HepG2 (cell line): ENCODE measurements at regions not wholly inside any gene's neighbourhood (a gene's known extent, or its start where the extent isn't known, plus 50 kb on each side); places are given as distances from the start of the nearest gene placed in this dataset.

ENCODE experiments used
- BORCS8-MEF2B ChIP-seq: sonication (generic); formaldehyde crosslinking; IDR thresholded peaks from 2 replicates; pipeline ENCODE4 v1.8.0; 2022; ENCODE audit warnings: mild to moderate bottlenecking, missing genetic modification reagents
- FOXO1 ChIP-seq: sonication (generic); formaldehyde crosslinking; IDR thresholded peaks from 2 replicates; pipeline ENCODE4 v1.4.0; 2020; ENCODE audit warnings: missing genetic modification reagents
- IKZF1 ChIP-seq: fragments of 450-650 bp; IDR thresholded peaks from 2 replicates; pipeline ENCODE4 v1.7.1; 2016
- KMT2A ChIP-seq: sonication (generic); formaldehyde crosslinking; IDR thresholded peaks from 2 replicates; pipeline ENCODE4 v1.4.0; 2020; ENCODE audit warnings: missing genetic modification reagents
- RCOR2 ChIP-seq: IDR thresholded peaks from 2 replicates; pipeline ENCODE4 v1.6.1; 2016; ENCODE audit warnings: missing biosample characterization, missing genetic modification reagents
- SAP130 ChIP-seq: IDR thresholded peaks from 2 replicates; pipeline ENCODE4 v1.6.1; 2016; ENCODE audit warnings: low read depth
- SIX4 ChIP-seq: sonication (generic); formaldehyde crosslinking; IDR thresholded peaks from 2 replicates; pipeline ENCODE4 v1.4.0; 2020; ENCODE audit warnings: missing genetic modification reagents
- YEATS2 ChIP-seq: sonication (generic); formaldehyde crosslinking; IDR thresholded peaks from 2 replicates; pipeline ENCODE4 v1.4.0; 2020; ENCODE audit warnings: missing genetic modification reagents, borderline replicate concordance
- ZNF335 ChIP-seq: sonication (generic); formaldehyde crosslinking; IDR thresholded peaks from 2 replicates; pipeline ENCODE4 v1.4.0; 2020; ENCODE audit warnings: missing genetic modification reagents
- ZNF383 ChIP-seq: sonication (generic); formaldehyde crosslinking; IDR thresholded peaks from 2 replicates; pipeline ENCODE4 v1.4.0; 2020; ENCODE audit warnings: missing genetic modification reagents, mild to moderate bottlenecking, borderline replicate concordance
- TF ChIP-seq, protein P1 (sequence below): sonication (generic); formaldehyde crosslinking; IDR thresholded peaks from 2 replicates; pipeline ENCODE4 v1.5.0; 2020; ENCODE audit warnings: mild to moderate bottlenecking, missing genetic modification reagents, borderline replicate concordance
- TF ChIP-seq, protein P2 (sequence below): sonication (generic); formaldehyde crosslinking; IDR thresholded peaks from 2 replicates; pipeline ENCODE4 v1.5.1; 2020; ENCODE audit warnings: missing genetic modification reagents, mild to moderate bottlenecking, borderline replicate concordance
- TF ChIP-seq, protein P3 (sequence below): sonication (generic); formaldehyde crosslinking; IDR thresholded peaks from 2 replicates; pipeline ENCODE4 v1.5.0; 2020; ENCODE audit warnings: mild to moderate bottlenecking, missing genetic modification reagents, moderate library complexity
- TF ChIP-seq, protein P4 (sequence below): sonication (generic); formaldehyde crosslinking; IDR thresholded peaks from 2 replicates; pipeline ENCODE4 v1.4.0; 2020; ENCODE audit warnings: missing genetic modification reagents
- TF ChIP-seq, protein P5 (sequence below): IDR thresholded peaks from 2 replicates; pipeline ENCODE4 v1.6.1; 2016; ENCODE audit warnings: mild to moderate bottlenecking

DNA sequence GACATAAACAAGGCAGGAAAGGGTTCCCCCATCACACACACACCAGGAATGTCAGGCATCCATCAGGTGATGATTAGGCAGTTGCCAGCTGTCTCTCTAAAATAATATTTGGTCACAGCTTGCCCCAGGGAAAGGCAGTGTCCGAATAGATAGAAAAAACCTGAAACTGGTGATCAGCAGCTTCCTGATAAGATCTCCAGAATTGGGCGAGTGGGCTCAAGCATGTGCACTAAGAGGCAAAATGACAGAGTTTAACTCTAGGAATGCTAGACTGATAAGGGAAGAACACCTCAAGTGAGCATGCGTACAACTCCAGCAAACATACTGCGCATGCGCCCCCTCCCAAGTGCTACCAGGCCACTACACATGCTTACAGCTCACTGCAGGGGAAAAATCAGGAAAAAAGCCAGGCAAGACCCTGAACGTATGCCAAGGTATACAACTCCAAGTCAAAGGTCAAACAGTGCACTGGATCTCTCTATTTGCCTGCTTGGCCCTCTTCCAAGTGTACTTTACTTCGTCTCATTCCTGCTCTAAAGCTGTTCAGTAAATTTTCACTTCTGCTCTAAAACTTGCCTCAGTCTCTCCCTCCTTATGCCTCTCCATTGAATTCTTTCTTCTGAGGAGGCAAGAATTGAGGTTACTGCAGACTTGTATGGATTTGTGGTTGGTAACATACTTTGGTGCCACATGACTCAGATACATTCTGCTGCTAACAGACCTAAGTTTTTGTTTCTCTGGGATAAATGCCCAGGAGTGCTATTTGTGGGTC, 73.5 kb upstream of the VASH1 start (continued):
- TF ChIP-seq, protein P1, sequence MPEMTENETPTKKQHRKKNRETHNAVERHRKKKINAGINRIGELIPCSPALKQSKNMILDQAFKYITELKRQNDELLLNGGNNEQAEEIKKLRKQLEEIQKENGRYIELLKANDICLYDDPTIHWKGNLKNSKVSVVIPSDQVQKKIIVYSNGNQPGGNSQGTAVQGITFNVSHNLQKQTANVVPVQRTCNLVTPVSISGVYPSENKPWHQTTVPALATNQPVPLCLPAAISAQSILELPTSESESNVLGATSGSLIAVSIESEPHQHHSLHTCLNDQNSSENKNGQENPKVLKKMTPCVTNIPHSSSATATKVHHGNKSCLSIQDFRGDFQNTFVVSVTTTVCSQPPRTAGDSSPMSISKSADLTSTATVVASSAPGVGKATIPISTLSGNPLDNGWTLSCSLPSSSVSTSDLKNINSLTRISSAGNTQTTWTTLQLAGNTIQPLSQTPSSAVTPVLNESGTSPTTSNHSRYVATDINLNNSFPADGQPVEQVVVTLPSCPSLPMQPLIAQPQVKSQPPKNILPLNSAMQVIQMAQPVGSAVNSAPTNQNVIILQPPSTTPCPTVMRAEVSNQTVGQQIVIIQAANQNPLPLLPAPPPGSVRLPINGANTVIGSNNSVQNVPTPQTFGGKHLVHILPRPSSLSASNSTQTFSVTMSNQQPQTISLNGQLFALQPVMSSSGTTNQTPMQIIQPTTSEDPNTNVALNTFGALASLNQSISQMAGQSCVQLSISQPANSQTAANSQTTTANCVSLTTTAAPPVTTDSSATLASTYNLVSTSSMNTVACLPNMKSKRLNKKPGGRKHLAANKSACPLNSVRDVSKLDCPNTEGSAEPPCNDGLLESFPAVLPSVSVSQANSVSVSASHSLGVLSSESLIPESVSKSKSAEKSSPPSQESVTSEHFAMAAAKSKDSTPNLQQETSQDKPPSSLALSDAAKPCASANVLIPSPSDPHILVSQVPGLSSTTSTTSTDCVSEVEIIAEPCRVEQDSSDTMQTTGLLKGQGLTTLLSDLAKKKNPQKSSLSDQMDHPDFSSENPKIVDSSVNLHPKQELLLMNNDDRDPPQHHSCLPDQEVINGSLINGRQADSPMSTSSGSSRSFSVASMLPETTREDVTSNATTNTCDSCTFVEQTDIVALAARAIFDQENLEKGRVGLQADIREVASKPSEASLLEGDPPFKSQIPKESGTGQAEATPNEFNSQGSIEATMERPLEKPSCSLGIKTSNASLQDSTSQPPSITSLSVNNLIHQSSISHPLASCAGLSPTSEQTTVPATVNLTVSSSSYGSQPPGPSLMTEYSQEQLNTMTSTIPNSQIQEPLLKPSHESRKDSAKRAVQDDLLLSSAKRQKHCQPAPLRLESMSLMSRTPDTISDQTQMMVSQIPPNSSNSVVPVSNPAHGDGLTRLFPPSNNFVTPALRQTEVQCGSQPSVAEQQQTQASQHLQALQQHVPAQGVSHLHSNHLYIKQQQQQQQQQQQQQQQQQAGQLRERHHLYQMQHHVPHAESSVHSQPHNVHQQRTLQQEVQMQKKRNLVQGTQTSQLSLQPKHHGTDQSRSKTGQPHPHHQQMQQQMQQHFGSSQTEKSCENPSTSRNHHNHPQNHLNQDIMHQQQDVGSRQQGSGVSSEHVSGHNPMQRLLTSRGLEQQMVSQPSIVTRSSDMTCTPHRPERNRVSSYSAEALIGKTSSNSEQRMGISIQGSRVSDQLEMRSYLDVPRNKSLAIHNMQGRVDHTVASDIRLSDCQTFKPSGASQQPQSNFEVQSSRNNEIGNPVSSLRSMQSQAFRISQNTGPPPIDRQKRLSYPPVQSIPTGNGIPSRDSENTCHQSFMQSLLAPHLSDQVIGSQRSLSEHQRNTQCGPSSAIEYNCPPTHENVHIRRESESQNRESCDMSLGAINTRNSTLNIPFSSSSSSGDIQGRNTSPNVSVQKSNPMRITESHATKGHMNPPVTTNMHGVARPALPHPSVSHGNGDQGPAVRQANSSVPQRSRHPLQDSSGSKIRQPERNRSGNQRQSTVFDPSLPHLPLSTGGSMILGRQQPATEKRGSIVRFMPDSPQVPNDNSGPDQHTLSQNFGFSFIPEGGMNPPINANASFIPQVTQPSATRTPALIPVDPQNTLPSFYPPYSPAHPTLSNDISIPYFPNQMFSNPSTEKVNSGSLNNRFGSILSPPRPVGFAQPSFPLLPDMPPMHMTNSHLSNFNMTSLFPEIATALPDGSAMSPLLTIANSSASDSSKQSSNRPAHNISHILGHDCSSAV (CRISPR knock-in tag): no peak
- TF ChIP-seq SIX4 (CRISPR knock-in tag) (no peak), KMT2A (CRISPR knock-in tag) (no peak), ZNF335 (CRISPR knock-in tag) (0 out of 2 replicates have a peak, but pooled peaks have one; percentile 46), BORCS8-MEF2B (CRISPR knock-in tag) (no peak), SAP130 (peak; percentile 56), IKZF1 (no peak), ZNF383 (CRISPR knock-in tag) (no peak), RCOR2 (CRISPR knock-in tag) (peak; percentile 77), YEATS2 (CRISPR knock-in tag) (0 out of 2 replicates have a peak, but pooled peaks have one; percentile 28), FOXO1 (CRISPR knock-in tag) (peak; percentile 72; the same call in 1 of the 2 replicates)
- TF ChIP-seq, protein P2, sequence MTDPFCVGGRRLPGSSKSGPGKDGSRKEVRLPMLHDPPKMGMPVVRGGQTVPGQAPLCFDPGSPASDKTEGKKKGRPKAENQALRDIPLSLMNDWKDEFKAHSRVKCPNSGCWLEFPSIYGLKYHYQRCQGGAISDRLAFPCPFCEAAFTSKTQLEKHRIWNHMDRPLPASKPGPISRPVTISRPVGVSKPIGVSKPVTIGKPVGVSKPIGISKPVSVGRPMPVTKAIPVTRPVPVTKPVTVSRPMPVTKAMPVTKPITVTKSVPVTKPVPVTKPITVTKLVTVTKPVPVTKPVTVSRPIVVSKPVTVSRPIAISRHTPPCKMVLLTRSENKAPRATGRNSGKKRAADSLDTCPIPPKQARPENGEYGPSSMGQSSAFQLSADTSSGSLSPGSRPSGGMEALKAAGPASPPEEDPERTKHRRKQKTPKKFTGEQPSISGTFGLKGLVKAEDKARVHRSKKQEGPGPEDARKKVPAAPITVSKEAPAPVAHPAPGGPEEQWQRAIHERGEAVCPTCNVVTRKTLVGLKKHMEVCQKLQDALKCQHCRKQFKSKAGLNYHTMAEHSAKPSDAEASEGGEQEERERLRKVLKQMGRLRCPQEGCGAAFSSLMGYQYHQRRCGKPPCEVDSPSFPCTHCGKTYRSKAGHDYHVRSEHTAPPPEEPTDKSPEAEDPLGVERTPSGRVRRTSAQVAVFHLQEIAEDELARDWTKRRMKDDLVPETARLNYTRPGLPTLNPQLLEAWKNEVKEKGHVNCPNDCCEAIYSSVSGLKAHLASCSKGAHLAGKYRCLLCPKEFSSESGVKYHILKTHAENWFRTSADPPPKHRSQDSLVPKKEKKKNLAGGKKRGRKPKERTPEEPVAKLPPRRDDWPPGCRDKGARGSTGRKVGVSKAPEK: no peak
- TF ChIP-seq, protein P3, sequence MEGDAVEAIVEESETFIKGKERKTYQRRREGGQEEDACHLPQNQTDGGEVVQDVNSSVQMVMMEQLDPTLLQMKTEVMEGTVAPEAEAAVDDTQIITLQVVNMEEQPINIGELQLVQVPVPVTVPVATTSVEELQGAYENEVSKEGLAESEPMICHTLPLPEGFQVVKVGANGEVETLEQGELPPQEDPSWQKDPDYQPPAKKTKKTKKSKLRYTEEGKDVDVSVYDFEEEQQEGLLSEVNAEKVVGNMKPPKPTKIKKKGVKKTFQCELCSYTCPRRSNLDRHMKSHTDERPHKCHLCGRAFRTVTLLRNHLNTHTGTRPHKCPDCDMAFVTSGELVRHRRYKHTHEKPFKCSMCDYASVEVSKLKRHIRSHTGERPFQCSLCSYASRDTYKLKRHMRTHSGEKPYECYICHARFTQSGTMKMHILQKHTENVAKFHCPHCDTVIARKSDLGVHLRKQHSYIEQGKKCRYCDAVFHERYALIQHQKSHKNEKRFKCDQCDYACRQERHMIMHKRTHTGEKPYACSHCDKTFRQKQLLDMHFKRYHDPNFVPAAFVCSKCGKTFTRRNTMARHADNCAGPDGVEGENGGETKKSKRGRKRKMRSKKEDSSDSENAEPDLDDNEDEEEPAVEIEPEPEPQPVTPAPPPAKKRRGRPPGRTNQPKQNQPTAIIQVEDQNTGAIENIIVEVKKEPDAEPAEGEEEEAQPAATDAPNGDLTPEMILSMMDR (CRISPR knock-in tag): no peak
- TF ChIP-seq, protein P4, sequence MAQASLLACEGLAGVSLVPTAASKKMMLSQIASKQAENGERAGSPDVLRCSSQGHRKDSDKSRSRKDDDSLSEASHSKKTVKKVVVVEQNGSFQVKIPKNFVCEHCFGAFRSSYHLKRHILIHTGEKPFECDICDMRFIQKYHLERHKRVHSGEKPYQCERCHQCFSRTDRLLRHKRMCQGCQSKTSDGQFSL (CRISPR knock-in tag): no peak
- TF ChIP-seq, protein P5, sequence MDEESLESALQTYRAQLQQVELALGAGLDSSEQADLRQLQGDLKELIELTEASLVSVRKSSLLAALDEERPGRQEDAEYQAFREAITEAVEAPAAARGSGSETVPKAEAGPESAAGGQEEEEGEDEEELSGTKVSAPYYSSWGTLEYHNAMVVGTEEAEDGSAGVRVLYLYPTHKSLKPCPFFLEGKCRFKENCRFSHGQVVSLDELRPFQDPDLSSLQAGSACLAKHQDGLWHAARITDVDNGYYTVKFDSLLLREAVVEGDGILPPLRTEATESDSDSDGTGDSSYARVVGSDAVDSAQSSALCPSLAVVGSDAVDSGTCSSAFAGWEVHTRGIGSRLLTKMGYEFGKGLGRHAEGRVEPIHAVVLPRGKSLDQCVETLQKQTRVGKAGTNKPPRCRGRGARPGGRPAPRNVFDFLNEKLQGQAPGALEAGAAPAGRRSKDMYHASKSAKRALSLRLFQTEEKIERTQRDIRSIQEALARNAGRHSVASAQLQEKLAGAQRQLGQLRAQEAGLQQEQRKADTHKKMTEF (CRISPR knock-in tag): peak; percentile 43
